DMS 273 treated with DMSO at 0.1 percent for 48 hours (cell line): ENCODE measurements at regions not wholly inside any gene's neighbourhood (a gene's known extent, or its start where the extent isn't known, plus 50 kb on each side); places are given as distances from the start of the nearest gene placed in this dataset.

Experiments
- DNase-seq: peaks from one replicate; lab custom pipeline; 2025; lab: John Stamatoyannopoulos, UW

- no peak for DNase-seq
Measured at GRCh38 chr2:226526716-226527115, 272.9 kb downstream of the IRS1 start.

GRCh38 chr2:226524381-226524843 is 275.2 kb downstream of the IRS1 start:
- DNase-seq, result no peak

GRCh38 chr2:226520723-226521122 is 278.9 kb downstream of the IRS1 start:
- no peak for DNase-seq

- DNase-seq, result no peak
Measured at GRCh38 chr2:226515344-226516055, 284.1 kb downstream of the IRS1 start.

- no peak for DNase-seq
Measured at GRCh38 chr2:226514895-226515294, 284.7 kb downstream of the IRS1 start.

GRCh38 chr2:226511311-226511710 is 288.3 kb downstream of the IRS1 start:
- no peak for DNase-seq

GRCh38 chr2:226508683-226509082 is 290.9 kb downstream of the IRS1 start:
- no peak for DNase-seq

GRCh38 chr2:226508005-226508404 is 291.6 kb downstream of the IRS1 start:
- no peak for DNase-seq

- no peak for DNase-seq
Measured at GRCh38 chr2:226497146-226497909, 302.3 kb downstream of the IRS1 start.

GRCh38 chr2:226496273-226496550 is 303.4 kb downstream of the IRS1 start:
- no peak for DNase-seq

- no peak for DNase-seq
Measured at GRCh38 chr2:226495466-226496272, 304.0 kb downstream of the IRS1 start.

GRCh38 chr2:226491112-226491511 is 308.5 kb downstream of the IRS1 start:
- no peak for DNase-seq

- DNase-seq, result no peak
Measured at GRCh38 chr2:226489775-226490541, 309.7 kb downstream of the IRS1 start.

GRCh38 chr2:226488034-226488433 is 311.6 kb downstream of the IRS1 start:
- no peak for DNase-seq

- no peak for DNase-seq
Measured at GRCh38 chr2:226487573-226487972, 312.0 kb downstream of the IRS1 start.

GRCh38 chr2:226483745-226484619 is 315.6 kb downstream of the IRS1 start:
- no peak for DNase-seq

GRCh38 chr2:226483143-226483542 is 316.5 kb downstream of the IRS1 start:
- no peak for DNase-seq

GRCh38 chr2:226478109-226478809 is 321.4 kb downstream of the IRS1 start:
- DNase-seq, result no peak

- no peak for DNase-seq
Measured at GRCh38 chr2:226477221-226478108, 322.2 kb downstream of the IRS1 start.
